GM21529 (cell line): ENCODE measurements at regions not wholly inside any gene's neighbourhood (a gene's known extent, or its start where the extent isn't known, plus 50 kb on each side); places are given as distances from the start of the nearest gene placed in this dataset.
A peak's percentile ranks its signal among the peaks of the same experiment; 100 is the strongest.
"Not testable (repeated sequence)": the region's sequence is repeated elsewhere in the genome, so short reads cannot be mapped to it uniquely, and the experiment has no call there.

Experiments used
- ATAC-seq: cut with Tn5 transposase; IDR thresholded peaks from one replicate; pipeline ENCODE4 v1.9.1; 2021; ENCODE audit not compliant: unreplicated experiment

DNA sequence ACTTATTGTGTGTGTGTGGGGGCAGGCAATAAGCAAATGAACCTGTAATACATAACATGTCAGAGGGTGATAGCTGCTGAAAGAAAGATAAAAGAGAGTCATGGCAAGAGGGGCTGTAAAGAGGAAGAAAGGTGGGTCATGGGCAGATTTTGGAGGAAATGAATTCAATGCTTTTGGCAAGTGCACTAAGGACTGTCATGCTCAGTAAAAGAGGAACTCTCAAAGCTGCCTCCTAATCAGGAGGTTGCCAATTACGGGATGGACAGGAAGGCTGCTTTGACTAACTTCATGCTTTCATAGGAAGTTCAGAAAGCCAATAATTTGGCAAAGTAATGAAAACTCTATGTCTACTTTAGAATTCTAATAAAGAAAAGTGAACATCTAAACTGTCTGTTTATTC lies 401.2 kb downstream of the SH2D4B start:
- ATAC-seq, result no peak

DNA sequence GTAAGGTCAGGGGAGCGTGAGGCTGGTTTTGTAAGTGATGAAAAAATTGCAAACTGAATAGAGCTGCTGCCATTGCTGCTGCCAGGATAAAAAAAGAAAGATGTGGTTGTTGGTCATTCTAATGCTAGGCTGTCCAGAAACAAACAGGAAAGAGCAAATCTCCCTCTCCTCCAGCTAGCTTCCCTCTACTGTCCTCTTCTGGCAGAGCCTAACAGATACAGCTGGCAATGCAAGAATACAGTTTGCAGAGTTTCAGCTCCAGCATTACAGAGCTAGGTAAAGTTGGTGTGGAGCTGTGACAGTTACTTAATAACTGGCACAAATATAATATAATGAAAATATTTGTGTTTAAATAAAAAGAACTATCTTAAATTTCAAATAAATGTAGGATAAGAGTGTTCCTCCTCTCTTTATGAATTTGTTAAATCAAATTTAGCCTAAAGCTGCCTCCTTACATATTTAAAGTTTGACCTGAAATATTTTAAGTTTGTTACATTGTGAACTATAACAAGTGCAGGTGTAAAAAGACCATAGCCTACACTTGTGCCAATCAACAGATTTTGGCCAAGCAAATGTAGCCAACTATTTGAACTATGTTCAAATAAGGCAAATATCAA lies 407.7 kb downstream of the SH2D4B start:
- peak; percentile 75 for ATAC-seq

DNA sequence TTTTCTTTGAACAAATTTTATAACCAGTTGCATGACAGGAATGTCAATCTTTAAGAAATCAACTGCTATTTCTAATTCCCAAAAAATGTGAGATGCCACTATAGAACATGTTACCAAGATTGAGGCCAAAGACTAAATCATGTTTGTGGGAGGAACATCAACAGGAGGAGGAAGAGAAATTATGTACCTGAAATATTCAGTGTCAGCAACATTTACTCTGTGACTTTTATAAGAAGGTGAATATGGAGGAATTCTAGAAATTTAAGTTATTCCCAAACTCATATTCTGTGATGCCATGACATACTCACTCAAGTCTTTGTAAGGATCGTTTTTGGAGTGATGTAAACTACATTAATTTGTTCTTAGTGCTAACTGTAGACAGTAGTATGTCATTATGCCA lies 408.4 kb downstream of the SH2D4B start:
- ATAC-seq, result no peak

DNA sequence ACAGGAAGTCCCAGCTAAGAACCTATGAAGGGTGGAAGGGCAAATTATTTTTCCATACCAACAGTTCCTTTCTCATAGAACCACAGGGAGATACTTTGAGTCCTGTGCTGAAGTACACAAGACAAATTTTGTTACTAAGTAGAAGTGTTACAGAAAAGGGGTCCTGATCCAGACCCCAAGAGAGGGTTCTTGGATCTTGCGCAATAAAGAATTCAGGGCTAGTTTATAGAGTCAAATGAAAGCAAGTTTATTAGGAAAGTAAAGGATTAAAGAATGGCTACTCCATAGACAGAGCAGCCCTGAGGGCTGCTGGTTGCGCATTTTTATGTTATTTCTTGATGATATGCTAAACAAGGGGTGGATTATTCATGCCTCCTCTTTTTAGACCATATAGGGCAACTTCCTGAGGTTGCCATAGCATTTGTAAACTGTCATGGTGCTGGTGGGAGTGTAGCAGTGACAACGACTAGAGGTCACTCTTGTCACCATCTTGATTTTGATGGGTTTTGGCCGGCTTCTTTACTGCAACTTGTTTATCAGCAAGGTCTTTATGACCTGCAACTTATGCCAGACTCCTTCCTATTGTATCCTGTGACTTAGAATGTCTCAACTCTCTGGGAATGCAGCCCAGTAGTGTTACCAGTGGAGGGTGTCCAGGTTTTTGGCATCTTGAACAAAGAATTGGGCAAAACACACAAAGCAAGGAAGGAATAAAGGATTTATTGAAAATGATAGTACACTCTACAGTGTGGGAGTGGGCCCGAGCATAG lies 409.4 kb downstream of the SH2D4B start:
- no peak for ATAC-seq

DNA sequence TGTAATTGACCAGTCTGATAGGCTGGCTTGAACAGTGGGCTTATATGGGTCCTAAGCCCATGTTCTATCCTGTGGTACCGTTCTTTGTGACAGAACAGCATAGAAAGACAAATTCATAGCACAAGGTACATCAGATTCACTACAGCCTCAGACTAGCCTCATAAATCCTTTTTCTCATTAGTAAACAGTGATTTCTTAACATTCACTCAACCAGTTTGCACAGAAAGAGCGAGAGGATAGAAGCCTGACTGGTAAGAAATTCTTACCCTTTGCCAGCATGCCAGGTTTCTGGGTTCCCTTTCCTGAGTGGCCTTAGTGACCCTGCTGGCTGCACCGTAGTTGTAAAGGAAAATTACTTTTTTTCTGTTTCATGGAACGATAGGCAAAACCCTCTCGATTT lies 412.1 kb downstream of the SH2D4B start:
- no peak for ATAC-seq

DNA sequence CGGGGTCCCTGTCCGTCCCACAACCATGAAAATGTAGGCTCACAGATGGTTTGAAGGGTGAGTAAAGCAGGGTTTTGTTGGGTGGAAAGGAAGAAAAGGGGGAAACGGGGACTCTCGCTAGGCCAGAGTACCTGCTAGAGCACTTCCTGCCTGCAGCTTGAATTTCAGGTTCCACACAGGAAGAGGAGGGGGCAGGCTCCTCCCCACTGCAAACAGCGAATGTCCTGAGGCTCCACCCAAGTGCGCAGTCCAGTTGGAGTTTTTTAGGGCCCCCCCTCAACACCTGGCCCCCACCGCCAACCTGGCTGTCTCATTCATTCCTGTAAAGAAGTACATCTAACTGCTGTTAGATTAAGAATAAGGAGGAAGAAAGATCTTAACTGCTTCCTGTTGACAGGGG lies 414.7 kb downstream of the SH2D4B start:
- ATAC-seq, result no peak

DNA sequence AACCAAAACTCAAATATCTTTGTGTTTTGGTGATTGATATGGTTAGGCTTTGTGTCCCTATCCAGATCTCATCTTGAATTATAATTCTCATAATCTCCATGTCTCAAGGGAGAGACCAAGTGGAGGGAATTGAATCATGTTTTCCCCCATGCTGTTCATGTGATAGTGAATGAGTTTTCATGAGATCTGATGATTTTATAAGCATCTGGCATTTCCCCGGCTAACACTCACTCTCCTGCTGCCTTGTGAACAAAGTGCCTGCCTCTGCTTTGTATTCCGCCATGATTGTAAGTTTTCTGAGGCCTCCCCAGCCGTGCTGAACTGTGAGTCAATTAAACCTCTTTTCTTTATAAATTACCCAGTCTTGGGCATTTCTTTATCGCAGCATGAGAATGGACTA lies 419.5 kb downstream of the SH2D4B start:
- ATAC-seq, result no peak

DNA sequence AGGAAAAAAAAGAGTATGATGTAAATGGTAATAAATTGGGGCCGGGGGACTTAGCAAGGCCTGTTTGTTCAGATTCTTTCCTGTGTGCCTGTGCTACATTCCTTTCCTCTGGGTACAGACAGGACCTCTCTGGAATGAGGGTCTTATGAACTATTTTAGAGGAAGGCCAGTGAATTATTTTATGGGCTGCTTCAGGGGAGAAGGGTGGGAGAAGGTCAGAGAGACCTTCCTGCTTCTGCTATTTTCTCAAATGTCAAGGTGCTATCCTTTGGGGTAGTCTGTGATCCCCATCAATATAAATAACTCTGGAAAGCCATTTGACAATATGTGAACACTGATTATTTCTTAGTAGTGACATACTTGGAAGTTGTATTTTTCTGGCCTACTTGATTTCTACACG lies 426.5 kb downstream of the SH2D4B start:
- no peak for ATAC-seq

DNA sequence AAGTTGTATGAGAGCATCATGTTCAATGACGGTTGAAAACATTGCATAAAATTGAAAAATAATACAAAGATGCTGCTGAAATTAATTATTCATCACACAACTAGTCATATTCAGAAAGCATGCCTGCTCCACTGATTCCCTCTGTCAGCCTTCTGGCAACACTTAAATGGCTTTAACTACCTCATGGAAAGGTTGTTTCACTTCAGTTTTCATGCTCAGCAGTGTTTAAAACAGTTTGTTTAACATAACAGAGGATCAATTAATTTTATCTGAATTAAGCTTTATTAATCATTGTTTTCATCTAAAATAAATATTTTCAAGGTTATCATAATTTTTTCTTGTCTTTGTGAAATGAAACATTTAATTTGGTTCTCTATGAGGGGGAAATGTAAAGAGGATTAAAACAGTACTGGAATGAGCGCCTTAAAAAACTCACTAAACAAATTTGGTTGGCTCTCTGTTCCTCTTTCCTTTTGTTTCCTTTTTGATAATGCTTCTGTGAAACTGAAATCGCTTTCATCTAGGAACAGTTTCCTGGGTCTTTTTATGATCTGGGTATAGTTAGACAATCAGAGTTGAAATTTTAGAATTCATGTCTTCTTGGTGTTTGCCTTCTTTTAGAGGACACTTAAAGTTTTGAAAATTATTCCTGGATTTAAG lies 427.4 kb downstream of the SH2D4B start:
- ATAC-seq, result peak; percentile 79

DNA sequence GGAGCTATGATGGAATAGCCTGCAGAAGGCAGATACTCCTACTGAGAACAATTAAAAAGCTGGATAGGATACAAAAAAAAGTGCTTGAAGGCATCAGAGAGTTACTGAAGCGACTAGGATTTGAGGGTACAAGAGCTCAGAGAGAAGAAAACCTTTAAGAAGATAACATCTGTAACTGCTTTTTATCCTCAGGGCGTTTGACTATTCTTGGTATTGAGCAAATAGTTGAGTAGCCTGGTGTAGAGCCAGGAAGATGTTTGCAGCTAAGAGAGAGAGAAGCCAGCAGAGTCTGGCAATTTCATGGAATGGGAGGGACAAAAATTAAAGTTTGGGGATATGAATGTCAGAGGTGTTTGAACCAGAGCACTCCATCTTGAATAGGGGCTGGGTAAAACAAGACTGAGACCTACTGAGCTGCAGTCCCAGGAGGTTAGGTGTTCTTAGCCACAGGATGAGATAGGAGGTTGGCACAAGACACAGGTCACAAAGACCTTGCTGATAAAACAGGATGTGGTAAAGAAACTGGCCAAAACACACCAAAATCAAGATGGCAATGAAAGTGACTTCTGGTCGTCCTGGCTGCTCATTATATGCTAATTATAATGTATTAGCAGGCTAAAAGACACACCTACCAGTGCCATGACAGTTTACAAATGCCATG lies 428.8 kb downstream of the SH2D4B start:
- ATAC-seq, result no peak

DNA sequence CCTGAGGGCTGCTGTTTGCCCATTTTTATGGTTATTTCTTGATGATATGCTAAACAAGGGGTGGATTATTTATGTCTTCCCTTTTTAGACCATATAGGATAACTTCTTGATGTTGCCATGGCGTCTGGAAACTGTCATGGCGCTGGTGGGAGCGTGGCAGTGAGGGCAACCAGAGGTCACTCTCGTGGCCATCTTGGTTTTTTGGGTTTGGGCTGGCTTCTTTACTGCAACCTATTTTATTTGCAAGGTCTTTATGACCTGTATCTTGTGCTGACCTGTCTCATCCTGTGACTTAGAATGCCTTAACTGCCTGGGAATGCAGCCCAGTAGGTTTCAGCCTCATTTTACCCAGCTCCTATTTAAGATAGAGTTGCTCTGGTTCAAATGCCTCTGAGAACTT lies 429.7 kb downstream of the SH2D4B start:
- ATAC-seq, result not testable (repeated sequence)

DNA sequence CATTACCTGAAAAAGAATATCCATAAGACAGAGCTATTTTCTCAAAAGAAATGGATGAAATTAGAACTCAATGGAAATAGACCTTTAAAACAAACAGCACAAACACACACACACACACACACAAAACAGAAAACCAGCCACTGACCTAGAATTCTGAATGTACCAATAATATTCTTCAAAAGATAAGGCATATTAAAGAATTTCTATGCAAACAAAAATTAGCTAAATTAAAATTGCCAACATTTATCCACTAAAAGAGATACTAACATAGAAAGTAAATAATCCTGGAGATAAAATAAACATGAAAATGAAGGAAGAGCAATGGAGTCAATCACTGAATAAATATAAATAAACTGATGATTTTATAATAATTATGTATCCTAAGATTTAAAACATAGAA lies 431.2 kb downstream of the SH2D4B start:
- ATAC-seq, result no peak

DNA sequence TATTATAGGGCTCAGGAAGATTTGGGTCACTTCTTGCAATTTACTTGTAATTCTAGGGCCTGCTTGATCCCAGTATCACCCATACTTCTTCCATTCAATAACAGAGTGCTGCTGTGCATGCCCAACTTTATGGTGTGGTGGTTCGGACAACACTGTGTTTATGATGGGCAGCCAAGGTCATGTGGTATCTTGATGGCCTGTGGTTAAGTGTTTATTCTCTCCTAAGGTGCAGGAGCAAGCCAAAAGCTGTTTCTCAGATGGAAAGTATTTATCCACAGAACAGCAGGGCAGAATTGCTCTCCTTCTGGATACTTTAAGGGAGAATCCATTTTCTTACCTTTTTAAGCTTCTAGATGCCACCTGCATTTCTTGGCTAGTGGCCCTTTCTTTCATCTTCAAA lies 433.8 kb downstream of the SH2D4B start:
- ATAC-seq, result no peak

DNA sequence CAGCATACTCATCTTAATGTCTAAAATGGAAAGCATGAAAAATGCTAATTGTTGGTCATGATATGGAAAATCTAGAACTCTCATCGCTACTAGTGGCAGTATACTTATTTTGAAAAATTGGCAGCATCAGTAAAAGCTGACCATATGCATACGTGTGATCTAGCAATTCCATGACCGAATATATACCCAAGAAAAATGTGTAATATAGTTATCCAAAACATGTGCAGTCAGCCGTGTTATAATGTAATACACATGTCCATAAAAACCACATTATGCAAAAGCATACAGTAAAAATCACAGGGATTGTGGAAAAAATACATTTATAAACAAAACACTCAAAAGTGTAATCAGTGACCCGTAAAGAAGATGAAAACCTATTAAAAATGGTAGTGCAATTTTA lies 439.0 kb downstream of the SH2D4B start:
- no peak for ATAC-seq

DNA sequence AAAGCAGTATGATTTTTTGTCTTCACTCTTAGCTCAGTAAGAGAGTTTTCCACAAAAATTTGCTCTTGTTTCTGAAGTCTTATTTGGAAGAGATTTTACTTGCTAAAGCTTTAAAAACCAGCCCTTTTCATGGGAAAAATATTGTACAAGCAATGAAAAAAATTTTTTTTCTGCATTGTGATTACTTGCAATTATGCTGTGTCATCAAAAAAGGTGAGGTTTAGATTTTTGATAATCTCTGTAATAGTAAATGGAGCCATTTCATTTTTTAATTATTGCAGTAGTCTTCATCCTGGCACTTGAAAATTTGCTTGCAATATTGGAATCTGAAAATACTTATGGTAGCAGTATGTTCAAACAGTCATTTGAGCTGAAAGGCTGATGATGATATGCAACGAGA lies 447.4 kb downstream of the SH2D4B start:
- no peak for ATAC-seq

DNA sequence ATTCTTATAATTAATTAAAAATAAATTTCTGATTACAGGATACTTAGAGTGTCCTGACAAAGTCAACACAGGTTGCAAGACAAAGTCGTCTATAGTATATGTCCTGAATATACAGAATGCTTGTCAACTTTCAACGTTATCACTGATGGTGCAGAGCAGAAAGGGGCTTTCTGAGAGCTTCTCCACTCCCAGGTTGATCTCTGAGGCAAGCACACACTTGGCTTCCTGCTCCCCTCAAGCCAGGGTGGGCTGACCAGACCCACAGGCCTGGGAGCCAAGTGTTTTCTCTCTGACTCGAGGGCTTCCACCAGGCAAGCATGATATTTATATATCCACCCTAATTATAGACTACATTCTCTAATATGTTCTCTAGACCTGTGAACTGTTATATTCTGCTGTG lies 448.9 kb downstream of the SH2D4B start:
- ATAC-seq, result no peak

DNA sequence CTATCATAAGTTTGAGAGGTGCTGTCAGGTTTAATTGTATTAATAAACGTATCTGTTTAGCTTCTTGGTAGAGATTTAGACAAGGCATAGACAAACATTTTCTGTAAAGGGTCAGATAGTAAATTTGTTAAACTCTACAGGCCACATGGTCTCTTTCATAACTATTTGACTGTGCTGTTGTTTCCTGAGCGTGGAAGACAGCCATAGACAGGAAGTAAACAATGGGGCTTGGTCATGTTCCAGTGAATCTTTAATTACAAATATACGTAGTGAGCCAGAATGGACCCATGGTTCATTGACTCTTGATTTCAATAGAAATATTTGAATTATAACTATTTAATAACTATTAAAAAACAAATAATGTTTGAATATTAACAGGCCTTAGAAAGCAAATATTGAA lies 451.1 kb downstream of the SH2D4B start:
- no peak for ATAC-seq

DNA sequence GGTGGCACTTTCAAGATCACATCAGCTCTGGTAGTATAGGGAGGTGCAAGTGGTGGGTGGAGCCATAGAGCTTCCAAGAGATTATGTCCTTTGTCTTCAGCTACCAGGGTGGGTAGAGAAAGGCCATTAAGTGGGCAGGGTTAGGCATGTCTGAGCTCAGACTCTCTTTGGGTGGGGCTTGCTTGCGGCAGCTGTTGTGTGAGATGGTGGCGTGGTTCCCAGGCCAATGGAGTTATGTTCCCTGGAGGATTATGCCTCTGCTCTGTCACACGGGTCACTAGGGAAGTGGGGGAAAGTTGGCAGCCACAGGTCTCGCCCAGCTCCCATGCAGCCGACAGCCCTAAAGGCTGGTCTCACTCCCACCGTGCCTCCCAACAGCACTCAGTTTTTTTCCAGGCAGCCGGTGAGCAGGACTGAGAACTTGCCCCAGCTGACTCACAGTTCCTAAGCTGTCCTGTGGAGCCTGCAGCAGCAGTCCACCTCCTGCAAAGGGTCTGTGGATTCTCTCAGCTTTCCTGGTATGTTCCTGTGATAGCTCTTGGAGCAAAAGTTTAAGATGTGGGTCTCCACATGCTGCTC lies 459.0 kb downstream of the SH2D4B start:
- no peak for ATAC-seq

DNA sequence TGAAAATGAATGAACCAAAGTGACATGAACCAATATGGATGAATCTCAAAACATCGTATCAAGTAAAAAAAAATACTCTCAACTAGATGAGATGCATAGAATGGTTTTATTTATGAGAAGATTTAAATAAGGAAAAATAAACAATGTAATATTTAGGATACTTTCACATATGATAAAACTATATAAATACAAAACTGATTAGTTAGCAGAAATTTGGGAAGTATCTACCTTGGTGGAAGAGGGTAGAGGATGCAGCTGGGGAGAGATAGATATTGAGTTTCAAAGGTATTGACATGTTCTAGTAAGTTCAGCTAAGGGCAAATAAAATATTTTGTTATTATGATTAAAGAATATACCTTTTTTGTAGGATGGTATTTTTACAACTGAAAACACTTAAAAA lies 463.1 kb downstream of the SH2D4B start:
- no peak for ATAC-seq

DNA sequence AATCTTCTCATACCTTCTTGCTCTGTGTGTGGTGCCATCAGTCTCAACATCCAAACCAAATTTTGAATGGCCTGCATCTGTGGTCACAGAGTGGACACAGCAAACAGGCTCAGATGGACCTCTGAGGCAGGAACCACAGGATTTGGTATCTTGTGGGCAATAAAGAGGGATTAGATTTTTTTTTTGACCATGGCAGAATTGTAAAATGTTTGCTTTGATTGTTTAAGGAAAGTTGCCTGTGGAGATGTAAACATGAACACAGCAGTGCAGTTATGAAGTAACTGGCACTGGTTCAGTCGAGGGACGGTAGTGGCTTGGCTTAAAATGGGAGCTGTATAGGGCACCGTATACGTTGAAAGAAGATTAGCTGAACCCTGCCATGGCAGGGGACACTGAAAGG lies 464.7 kb downstream of the SH2D4B start:
- no peak for ATAC-seq

DNA sequence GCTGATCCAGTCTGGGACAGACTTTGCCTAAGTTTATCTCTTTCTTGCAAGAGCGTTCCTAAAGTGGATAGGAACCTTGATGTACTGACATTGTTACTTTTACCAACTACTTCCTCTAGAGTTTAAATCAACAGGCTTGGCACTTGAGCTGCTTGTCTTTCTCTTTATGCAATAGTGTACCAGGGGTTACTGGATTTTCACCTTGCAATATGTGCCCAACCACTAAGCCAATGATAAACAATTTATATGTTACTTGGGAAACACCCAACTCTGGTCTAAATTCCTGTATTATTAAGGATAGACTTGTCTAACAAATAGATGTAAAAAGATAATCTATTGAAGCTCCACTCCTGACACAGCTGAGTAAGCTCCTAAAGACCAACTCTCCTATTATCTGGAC lies 470.2 kb downstream of the SH2D4B start:
- no peak for ATAC-seq

DNA sequence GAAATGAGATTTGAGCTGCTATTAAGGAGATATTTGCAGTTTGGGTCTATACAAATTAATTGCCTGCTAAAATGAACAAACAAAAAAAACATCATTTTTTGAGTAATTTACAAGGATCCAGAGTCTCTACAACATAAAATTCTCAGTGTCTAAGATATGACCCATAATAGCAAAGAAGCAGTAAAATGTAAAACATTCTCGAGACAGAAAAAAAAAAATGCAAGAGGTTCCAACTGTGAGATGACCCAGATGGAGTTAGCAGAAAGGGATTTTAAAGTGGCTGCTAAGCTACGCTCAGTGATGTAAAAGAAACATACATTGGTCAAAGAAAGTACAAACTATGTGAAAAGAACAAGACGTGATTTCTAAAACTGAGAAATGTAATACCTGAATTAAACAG lies 471.0 kb downstream of the SH2D4B start:
- ATAC-seq, result no peak
